SK-N-SH (cell line): ENCODE measurements at regions not wholly inside any gene's neighbourhood (a gene's known extent, or its start where the extent isn't known, plus 50 kb on each side); places are given as distances from the start of the nearest gene placed in this dataset.
"Not testable (repeated sequence)": the region's sequence is repeated elsewhere in the genome, so short reads cannot be mapped to it uniquely, and the experiment has no call there.

Source experiments
- CTCF ChIA-PET: fragments of 300-600, 350-600 bp; formaldehyde crosslinking; extraction: SDS; loops from one replicate; lab custom pipeline; 2021; lab: Yijun Ruan, JAX
- POLR2A ChIA-PET: fragments of 350-600 bp; sonication (Branson Sonifier 250); formaldehyde crosslinking; extraction: SDS; loops from one replicate; lab custom pipeline; 2020; ENCODE audit warnings: antibody characterized with exemption, inconsistent platforms; lab: Yijun Ruan, JAX
- DNase-seq: peaks from one replicate; pipeline ENCODE4 v3.0.0; 2012
- H2AFZ ChIP-seq: fragments of 200-600 bp; sonication (generic); 2 replicates; pipeline ENCODE4 v1.8.1; 2016; ENCODE audit warnings: antibody characterized with exemption, mild to moderate bottlenecking, low read depth
- H3F3A ChIP-seq: fragments of 200-600 bp; sonication (generic); replicated peaks from 2 replicates; pipeline ENCODE3; 2016; ENCODE audit warnings: antibody characterized with exemption, mild to moderate bottlenecking; ENCODE audit not compliant: insufficient read depth
- H3K27ac ChIP-seq, 2 experiments: fragments of 200-500 bp in 1 of 2; fragments of 200-600 bp in 1 of 2; sonication (Bioruptor generic) in 1 of 2; sonication (generic), shearing (Covaris generic) in 1 of 2; 2 replicates each; pipeline versions ENCODE4 v1.5.1 to v1.6.1; 2014 to 2016; ENCODE audit warnings: low read depth in 2 of 2, inconsistent platforms in 1 of 2, low read length in 1 of 2, mild to moderate bottlenecking in 1 of 2, mixed read lengths in 1 of 2
- H3K27me3 ChIP-seq: fragments of 200-600 bp; sonication (generic), shearing (Covaris generic); 2 replicates; pipeline ENCODE4 v1.6.1; 2016; ENCODE audit warnings: mixed run types; ENCODE audit not compliant: insufficient read depth
- H3K36me3 ChIP-seq, 2 experiments: fragments of 200-500 bp in 1 of 2; fragments of 200-600 bp in 1 of 2; sonication (Bioruptor generic) in 1 of 2; sonication (generic) in 1 of 2; replicated peaks in 1 of 2; 2 replicates each; pipeline versions ENCODE3 to v1.5.1; 2014 to 2016; ENCODE audit warnings: low read length in 1 of 2, mild to moderate bottlenecking in 1 of 2; ENCODE audit not compliant: insufficient read depth in 2 of 2, control insufficient read depth in 1 of 2
- H3K4me1 ChIP-seq, 2 experiments: fragments of 200-500 bp in 1 of 2; fragments of 200-600 bp in 1 of 2; sonication (Bioruptor generic) in 1 of 2; sonication (generic), shearing (Covaris generic) in 1 of 2; 2 replicates each; pipeline versions ENCODE4 v1.5.1 to v1.6.1; 2014 to 2016; ENCODE audit warnings: low read depth in 1 of 2, low read length in 1 of 2, mixed run types in 1 of 2; ENCODE audit not compliant: insufficient read depth in 2 of 2, control insufficient read depth in 1 of 2
- H3K4me2 ChIP-seq: fragments of 200-600 bp; sonication (generic), shearing (Covaris generic); 2 replicates; pipeline ENCODE4 v1.6.1; 2017; ENCODE audit warnings: mixed run types
- H3K4me3 ChIP-seq, 2 experiments: fragments of 200-500 bp in 1 of 2; fragments of 200-600 bp in 1 of 2; sonication (Bioruptor generic) in 1 of 2; sonication (generic), shearing (Covaris generic) in 1 of 2; 2 replicates each; pipeline versions ENCODE4 v1.5.1 to v1.8.1; 2014 to 2016; ENCODE audit warnings: low read depth in 2 of 2, inconsistent platforms in 1 of 2, low read length in 1 of 2, mild to moderate bottlenecking in 1 of 2, mixed read lengths in 1 of 2, moderate library complexity in 1 of 2
- H3K79me2 ChIP-seq: fragments of 200-600 bp; sonication (generic); 2 replicates; pipeline ENCODE4 v1.8.1; 2017; ENCODE audit warnings: mild to moderate bottlenecking; ENCODE audit not compliant: insufficient read depth
- H3K9ac ChIP-seq: fragments of 200-600 bp; sonication (generic); 2 replicates; pipeline ENCODE4 v1.6.1; 2017; ENCODE audit warnings: mixed run types
- H3K9me2 ChIP-seq: fragments of 200-600 bp; sonication (generic); 2 replicates; pipeline ENCODE4 v1.6.1; 2017; ENCODE audit warnings: mixed run types
- H3K9me3 ChIP-seq: fragments of 200-600 bp; sonication (generic); 2 replicates; pipeline ENCODE4 v1.6.1; 2017; ENCODE audit warnings: mixed run types, mild to moderate bottlenecking, moderate library complexity
- H4K20me1 ChIP-seq: fragments of 200-600 bp; sonication (generic); 2 replicates; pipeline ENCODE4 v1.6.1; 2017; ENCODE audit warnings: mild to moderate bottlenecking, mixed run types; ENCODE audit not compliant: insufficient read depth
- EZH2phosphoT487 ChIP-seq: fragments of 200-600 bp; sonication (generic); IDR thresholded peaks from 2 replicates; pipeline ENCODE4 v1.6.1; 2017; ENCODE audit warnings: low read depth, mixed run types, mild to moderate bottlenecking, antibody characterized with exemption, moderate library complexity, borderline replicate concordance
- FOXJ3 ChIP-seq: sonication (generic); formaldehyde crosslinking; IDR thresholded peaks from 2 replicates; pipeline ENCODE4 v1.5.1; 2020; ENCODE audit warnings: mild to moderate bottlenecking, missing genetic modification reagents
- GATA2 ChIP-seq: sonication (generic); formaldehyde crosslinking; IDR thresholded peaks from 2 replicates; pipeline ENCODE4 v1.5.0; 2020; ENCODE audit warnings: mild to moderate bottlenecking, missing genetic modification reagents
- IRF3 ChIP-seq: fragments of 150-350 bp; IDR thresholded peaks from 2 replicates; pipeline ENCODE4 v1.6.1; 2016; ENCODE audit warnings: mild to moderate bottlenecking, low read depth, low read length
- MXI1 ChIP-seq: IDR thresholded peaks from 2 replicates; pipeline ENCODE4 v1.6.1; 2012; ENCODE audit warnings: mild to moderate bottlenecking, low read depth, low read length, improper control_type of control experiment
- PBX3 ChIP-seq: IDR thresholded peaks from 2 replicates; pipeline ENCODE4; 2012
- RCOR1 ChIP-seq: fragments of 150-350 bp; IDR thresholded peaks from 2 replicates; pipeline ENCODE4 v1.6.1; 2017; ENCODE audit warnings: antibody characterized with exemption, low read length
- RXRA ChIP-seq: IDR thresholded peaks from 2 replicates; pipeline ENCODE4 v1.4.0; 2012; ENCODE audit warnings: low read depth, mild to moderate bottlenecking, borderline replicate concordance
- WGBS: methylation state at CpG from one replicate; pipeline ENCODE4 v1.1.6; 2017; ENCODE audit warnings: low lambda C conversion rate; 5-methylcytosine and 5-hydroxymethylcytosine counted together
- TF ChIP-seq, protein P1 (sequence below): IDR thresholded peaks from 2 replicates; pipeline ENCODE4 v1.4.0; 2012; ENCODE audit warnings: low read depth, borderline replicate concordance

GRCh38 chr7:53238021-53238605 lies 202.7 kb downstream of the POM121L12 start:
- Histone ChIP-seq H2AFZ (no peak overlapping the region), H3K9me3 (peaks cover 18% of the 10 kb centered on the region), H3K4me2 (no peak overlapping the region), H3K27me3 (no peaks in the 10 kb centered on the region), H3K4me1 (no peaks in the 10 kb centered on the region), H3K79me2 (no peaks in the 10 kb centered on the region), H3F3A (no peaks in the 10 kb centered on the region), H3K4me3 (no peak overlapping the region), H3K9ac (no peak overlapping the region), H3K36me3 (no peaks in the 10 kb centered on the region), H3K27ac (no peak overlapping the region)
- ChIA-PET CTCF (interaction anchor here (1.0 kb wide), 1 partner anchor 50 kb away, joined by 3 read pairs; no protein-coding TSS in a partner anchor), POLR2A (no interaction called here)
- 41% methylated on average over 6 of the region's 6 CpGs for WGBS
- DNase-seq, result no peak
- no peak for TF ChIP-seq IRF3
- TF ChIP-seq RCOR1, result no peak
- no peak for TF ChIP-seq MXI1
- no peak for TF ChIP-seq EZH2phosphoT487
- TF ChIP-seq FOXJ3 (CRISPR knock-in tag), result no peak
- no peak for TF ChIP-seq RXRA
- no peak for TF ChIP-seq PBX3
- no peak for TF ChIP-seq GATA2 (CRISPR knock-in tag)
- TF ChIP-seq, protein P1, sequence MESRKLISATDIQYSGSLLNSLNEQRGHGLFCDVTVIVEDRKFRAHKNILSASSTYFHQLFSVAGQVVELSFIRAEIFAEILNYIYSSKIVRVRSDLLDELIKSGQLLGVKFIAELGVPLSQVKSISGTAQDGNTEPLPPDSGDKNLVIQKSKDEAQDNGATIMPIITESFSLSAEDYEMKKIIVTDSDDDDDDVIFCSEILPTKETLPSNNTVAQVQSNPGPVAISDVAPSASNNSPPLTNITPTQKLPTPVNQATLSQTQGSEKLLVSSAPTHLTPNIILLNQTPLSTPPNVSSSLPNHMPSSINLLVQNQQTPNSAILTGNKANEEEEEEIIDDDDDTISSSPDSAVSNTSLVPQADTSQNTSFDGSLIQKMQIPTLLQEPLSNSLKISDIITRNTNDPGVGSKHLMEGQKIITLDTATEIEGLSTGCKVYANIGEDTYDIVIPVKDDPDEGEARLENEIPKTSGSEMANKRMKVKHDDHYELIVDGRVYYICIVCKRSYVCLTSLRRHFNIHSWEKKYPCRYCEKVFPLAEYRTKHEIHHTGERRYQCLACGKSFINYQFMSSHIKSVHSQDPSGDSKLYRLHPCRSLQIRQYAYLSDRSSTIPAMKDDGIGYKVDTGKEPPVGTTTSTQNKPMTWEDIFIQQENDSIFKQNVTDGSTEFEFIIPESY, result no peak
- TF ChIP-seq, all 33 proteins: peak for 0
- Histone ChIP-seq H3K9me2 (peaks cover 5% of the 10 kb centered on the region), H4K20me1 (no peaks in the 10 kb centered on the region)

- H3K4me3 ChIP-seq, H3K79me2 ChIP-seq, H3K4me2 ChIP-seq, H3K9me2 ChIP-seq, H3K27me3 ChIP-seq, H3K27ac ChIP-seq, H3K36me3 ChIP-seq, H3F3A ChIP-seq, H3K4me1 ChIP-seq, H2AFZ ChIP-seq, DNase-seq, H3K9ac ChIP-seq, H4K20me1 ChIP-seq: not testable (repeated sequence)
- WGBS, result 52% methylated on average over 7 of the region's 7 CpGs
- H3K9me3 ChIP-seq, result peaks cover 18% of the 10 kb centered on the region
- ChIA-PET CTCF (interaction anchor here (1.0 kb wide), 1 partner anchor 49 kb away, joined by 3 read pairs; no protein-coding TSS in a partner anchor), POLR2A (interaction anchor here (0.7 kb wide), 1 partner anchor 345 kb away, joined by 3 read pairs; no protein-coding TSS in a partner anchor)
Observed at GRCh38 chr7:53239151-53239550, 203.7 kb downstream of the POM121L12 start.
